ENCODE measurements at regions not wholly inside any gene's neighbourhood (a gene's known extent, or its start where the extent isn't known, plus 50 kb on each side); places are given as distances from the start of the nearest gene placed in this dataset.

DNA sequence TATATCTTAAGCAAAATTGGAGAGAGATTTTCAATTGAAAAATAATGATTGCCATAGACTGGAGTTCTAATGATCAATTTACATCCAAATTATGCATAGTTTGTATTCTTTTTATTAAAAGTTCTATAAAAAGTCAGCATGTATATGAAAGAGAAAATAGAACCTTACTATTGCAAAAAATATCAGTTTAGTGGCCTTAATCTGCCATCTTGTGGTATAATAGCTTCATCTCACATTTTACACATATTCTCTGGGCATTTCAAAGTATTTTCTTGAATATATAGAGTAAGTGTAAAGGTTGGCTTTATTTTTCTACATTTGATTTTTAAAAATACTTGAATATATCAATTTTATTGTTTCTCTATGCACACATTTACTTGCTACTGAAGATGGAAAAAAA is 1858.6 kb upstream of the CDH9 start:
- TF ChIP-seq CTCF (IDR thresholded peaks at IDR 0.05) (peak in 1 of 4 experiments; percentile 43), POLR2A (IDR thresholded peaks at IDR 0.05) (no peak), POLR2AphosphoS5 (IDR thresholded peaks at IDR 0.05) (no peak)

Measured in prostate gland (tissue), 2 donors.